Ishikawa (cell line): ENCODE measurements at regions not wholly inside any gene's neighbourhood (a gene's known extent, or its start where the extent isn't known, plus 50 kb on each side); places are given as distances from the start of the nearest gene placed in this dataset.

Experiments used
- RAD21 ChIP-seq: IDR thresholded peaks from 2 replicates; pipeline ENCODE4 v1.6.1; 2012; ENCODE audit warnings: low read depth
- TF ChIP-seq, protein P1 (sequence below): IDR thresholded peaks from 2 replicates; pipeline ENCODE4 v1.6.1; 2012
- TF ChIP-seq, protein P2 (sequence below): IDR thresholded peaks from 2 replicates; pipeline ENCODE4 v1.6.1; 2012

DNA sequence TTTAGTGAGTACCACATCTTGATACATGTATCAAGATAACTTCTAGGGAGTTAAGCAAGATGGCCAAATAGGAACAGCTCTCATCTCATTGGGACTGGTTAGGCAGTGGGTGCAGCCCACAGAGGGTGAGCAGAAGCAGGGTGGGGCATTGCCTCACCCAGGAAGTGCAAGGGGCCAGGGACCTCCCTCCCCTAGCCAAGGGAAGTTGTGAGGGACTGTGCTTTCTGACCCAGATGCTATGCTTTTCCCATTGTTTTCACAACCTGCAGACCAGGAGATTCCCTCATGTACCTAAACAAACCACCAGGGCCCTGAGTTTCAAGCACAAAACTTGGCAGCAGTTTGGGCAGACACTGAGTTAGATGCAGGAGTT, 665.0 kb upstream of the CBLB start:
- TF ChIP-seq, protein P1, sequence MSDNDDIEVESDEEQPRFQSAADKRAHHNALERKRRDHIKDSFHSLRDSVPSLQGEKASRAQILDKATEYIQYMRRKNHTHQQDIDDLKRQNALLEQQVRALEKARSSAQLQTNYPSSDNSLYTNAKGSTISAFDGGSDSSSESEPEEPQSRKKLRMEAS, result no peak
- TF ChIP-seq, protein P2, sequence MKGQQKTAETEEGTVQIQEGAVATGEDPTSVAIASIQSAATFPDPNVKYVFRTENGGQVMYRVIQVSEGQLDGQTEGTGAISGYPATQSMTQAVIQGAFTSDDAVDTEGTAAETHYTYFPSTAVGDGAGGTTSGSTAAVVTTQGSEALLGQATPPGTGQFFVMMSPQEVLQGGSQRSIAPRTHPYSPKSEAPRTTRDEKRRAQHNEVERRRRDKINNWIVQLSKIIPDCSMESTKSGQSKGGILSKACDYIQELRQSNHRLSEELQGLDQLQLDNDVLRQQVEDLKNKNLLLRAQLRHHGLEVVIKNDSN, result no peak
- TF ChIP-seq RAD21, result no peak
